ENCODE measurements at regions not wholly inside any gene's neighbourhood (a gene's known extent, or its start where the extent isn't known, plus 50 kb on each side); places are given as distances from the start of the nearest gene placed in this dataset.

- Mint-ChIP-seq H3K4me3 (ENCODE audit: unreplicated experiment) (no peak overlapping the region), H3K4me1 (ENCODE audit: low read depth) (peaks cover 13% of the 10 kb centered on the region), H3K27me3 (ENCODE audit: low read depth) (peaks cover 7% of the 10 kb centered on the region), H3K27ac (ENCODE audit: unreplicated experiment) (no peak overlapping the region), H3K9me3 (ENCODE audit: low read depth) (no peaks in the 10 kb centered on the region), H3K36me3 (ENCODE audit: low read depth) (no peaks in the 10 kb centered on the region)
- no peak for DNase-seq (ENCODE audit: low spot score)
- no peak for TF ChIP-seq CTCF (IDR thresholded peaks at IDR 0.05)
These were observed 225.7 kb upstream of the NPVF start for GRCh38 chr7:25454020-25454419.

GRCh38 chr7:25454562-25455041 is 226.3 kb upstream of the NPVF start:
- no peak for TF ChIP-seq CTCF (IDR thresholded peaks at IDR 0.05)
- Mint-ChIP-seq H3K36me3 (ENCODE audit: low read depth) (no peaks in the 10 kb centered on the region), H3K4me1 (ENCODE audit: low read depth) (peaks cover 13% of the 10 kb centered on the region), H3K9me3 (ENCODE audit: low read depth) (no peaks in the 10 kb centered on the region), H3K27ac (ENCODE audit: unreplicated experiment) (no peak overlapping the region), H3K27me3 (ENCODE audit: low read depth) (peaks cover 7% of the 10 kb centered on the region), H3K4me3 (ENCODE audit: unreplicated experiment) (no peak overlapping the region)
- DNase-seq (ENCODE audit: low spot score): no peak

GRCh38 chr7:25455683-25456251 is 227.5 kb upstream of the NPVF start:
- no peak for TF ChIP-seq CTCF (IDR thresholded peaks at IDR 0.05)

GRCh38 chr7:25456467-25457171 is 228.3 kb upstream of the NPVF start:
- Mint-ChIP-seq H3K27ac (ENCODE audit: unreplicated experiment) (no peak overlapping the region), H3K4me1 (ENCODE audit: low read depth) (peaks cover 13% of the 10 kb centered on the region), H3K27me3 (ENCODE audit: low read depth) (peaks cover 16% of the 10 kb centered on the region), H3K36me3 (ENCODE audit: low read depth) (no peaks in the 10 kb centered on the region), H3K9me3 (ENCODE audit: low read depth) (no peaks in the 10 kb centered on the region), H3K4me3 (ENCODE audit: unreplicated experiment) (no peak overlapping the region)
- DNase-seq (ENCODE audit: low spot score): no peak
- no peak for TF ChIP-seq CTCF (IDR thresholded peaks at IDR 0.05)

More at GRCh38 chr7:25455683-25456251, 227.5 kb upstream of the NPVF start:
- H3K4me3 Mint-ChIP-seq (ENCODE audit: unreplicated experiment): no peak overlapping the region
- peaks cover 13% of the 10 kb centered on the region for H3K4me1 Mint-ChIP-seq (ENCODE audit: low read depth)
- DNase-seq (ENCODE audit: low spot score): no peak
- H3K27ac Mint-ChIP-seq (ENCODE audit: unreplicated experiment): no peak overlapping the region
- peaks cover 16% of the 10 kb centered on the region for H3K27me3 Mint-ChIP-seq (ENCODE audit: low read depth)
- H3K36me3 Mint-ChIP-seq (ENCODE audit: low read depth): no peaks in the 10 kb centered on the region
- H3K9me3 Mint-ChIP-seq (ENCODE audit: low read depth): no peaks in the 10 kb centered on the region

- no peak overlapping the region for H3K4me3 Mint-ChIP-seq (ENCODE audit: unreplicated experiment)
- no peak overlapping the region for H3K27ac Mint-ChIP-seq (ENCODE audit: unreplicated experiment)
- peaks cover 20% of the 10 kb centered on the region for H3K27me3 Mint-ChIP-seq (ENCODE audit: low read depth)
- no peak for DNase-seq (ENCODE audit: low spot score)
- TF ChIP-seq CTCF (IDR thresholded peaks at IDR 0.05): no peak
- peaks cover 13% of the 10 kb centered on the region for H3K4me1 Mint-ChIP-seq (ENCODE audit: low read depth)
- H3K9me3 Mint-ChIP-seq (ENCODE audit: low read depth): no peaks in the 10 kb centered on the region
- H3K36me3 Mint-ChIP-seq (ENCODE audit: low read depth): peaks cover 2% of the 10 kb centered on the region
These were observed 230.8 kb upstream of the NPVF start for GRCh38 chr7:25459057-25459456.

All from chondrocyte (in vitro differentiated cells).